MM.1S (cell line): ENCODE measurements at regions not wholly inside any gene's neighbourhood (a gene's known extent, or its start where the extent isn't known, plus 50 kb on each side); places are given as distances from the start of the nearest gene placed in this dataset.
"Not testable (repeated sequence)": the region's sequence is repeated elsewhere in the genome, so short reads cannot be mapped to it uniquely, and the experiment has no call there.

Source experiments
- DNase-seq: peaks from one replicate; pipeline ENCODE4 v3.0.0-alpha.2; 2015
- H2AFZ ChIP-seq: fragments of 300-600 bp; sonication (generic); 2 replicates; pipeline ENCODE4 v1.6.0; 2016; ENCODE audit warnings: antibody characterized with exemption, low read length
- H3F3A ChIP-seq: fragments of 300-600 bp; sonication (generic); 2 replicates; pipeline ENCODE4 v1.6.1; 2016; ENCODE audit warnings: mild to moderate bottlenecking, antibody characterized with exemption, low read length, moderate library complexity, mixed read lengths; ENCODE audit not compliant: insufficient read depth
- H3K27ac ChIP-seq: fragments of 300-600 bp; sonication (generic); 2 replicates; pipeline ENCODE4 v1.5.1; 2016; ENCODE audit warnings: mild to moderate bottlenecking, low read length
- H3K27me3 ChIP-seq: fragments of 300-600 bp; sonication (generic); replicated peaks from 2 replicates; pipeline ENCODE4 v1.6.0; 2016; ENCODE audit warnings: low read length; ENCODE audit not compliant: insufficient read depth
- H3K36me3 ChIP-seq: fragments of 300-600 bp; sonication (generic); replicated peaks from 2 replicates; pipeline ENCODE4 v1.6.1; 2016; ENCODE audit warnings: mild to moderate bottlenecking, low read length, mixed read lengths; ENCODE audit not compliant: insufficient read depth
- H3K4me1 ChIP-seq: fragments of 300-600 bp; sonication (generic); 2 replicates; pipeline ENCODE4 v1.6.1; 2016; ENCODE audit warnings: low read length, mixed read lengths
- H3K4me2 ChIP-seq: fragments of 300-600 bp; sonication (generic); 2 replicates; pipeline ENCODE4 v1.6.0; 2016; ENCODE audit warnings: low read depth, low read length
- H3K4me3 ChIP-seq: fragments of 300-600 bp; sonication (generic); 2 replicates; pipeline ENCODE4 v1.5.1; 2016; ENCODE audit warnings: low read length, mixed read lengths
- H3K79me2 ChIP-seq: fragments of 300-600 bp; sonication (generic); 2 replicates; pipeline ENCODE4 v1.6.1; 2016; ENCODE audit warnings: mixed run types, low read length, mixed read lengths
- H3K9ac ChIP-seq: fragments of 300-600 bp; sonication (generic); 2 replicates; pipeline ENCODE4 v1.6.1; 2016; ENCODE audit warnings: low read length, mixed read lengths
- H3K9me2 ChIP-seq: fragments of 300-600 bp; sonication (generic); replicated peaks from 2 replicates; pipeline ENCODE4 v1.6.1; 2016; ENCODE audit warnings: mild to moderate bottlenecking, low read length, mixed read lengths; ENCODE audit not compliant: insufficient read depth
- H3K9me3 ChIP-seq: fragments of 300-600 bp; sonication (generic); replicated peaks from 2 replicates; pipeline ENCODE4 v1.6.1; 2016; ENCODE audit warnings: mild to moderate bottlenecking, low read length, mixed read lengths; ENCODE audit not compliant: insufficient read depth
- H4K20me1 ChIP-seq: fragments of 300-600 bp; sonication (generic); 2 replicates; pipeline ENCODE4 v1.6.1; 2016; ENCODE audit warnings: mild to moderate bottlenecking, low read length, moderate library complexity, mixed read lengths; ENCODE audit not compliant: insufficient read depth
- CTCF ChIP-seq: fragments of 300-600 bp; sonication (generic); IDR thresholded peaks from 2 replicates; pipeline ENCODE4 v1.5.1; 2016; ENCODE audit warnings: antibody characterized with exemption, low read length, mixed read lengths
- EZH2 ChIP-seq: fragments of 300-600 bp; sonication (generic); optimal IDR thresholded peaks from 2 replicates; pipeline ENCODE3; 2017; ENCODE audit warnings: low read depth, mild to moderate bottlenecking, antibody characterized with exemption, low read length, mixed read lengths
- EZH2phosphoT487 ChIP-seq: fragments of 300-600 bp; sonication (generic); IDR thresholded peaks from 2 replicates; pipeline ENCODE4 v1.6.1; 2018; ENCODE audit warnings: antibody characterized with exemption, low read length

- H3K36me3 ChIP-seq, H3K4me3 ChIP-seq, H3K27ac ChIP-seq, H3K9me3 ChIP-seq, H3K4me2 ChIP-seq, H3K9me2 ChIP-seq, H3K4me1 ChIP-seq, H2AFZ ChIP-seq, H4K20me1 ChIP-seq, H3F3A ChIP-seq, H3K27me3 ChIP-seq, H3K9ac ChIP-seq, H3K79me2 ChIP-seq, DNase-seq: not testable (repeated sequence)
Observed at GRCh38 chr15:29648415-29648814, 173.9 kb downstream of the TJP1 start.

GRCh38 chr15:29645841-29646240 lies 176.4 kb downstream of the TJP1 start:
- Histone ChIP-seq H3K27me3 (no peaks in the 10 kb centered on the region), H4K20me1 (no peaks in the 10 kb centered on the region), H3K79me2 (no peaks in the 10 kb centered on the region), H3F3A (no peaks in the 10 kb centered on the region), H3K9me3 (no peaks in the 10 kb centered on the region), H2AFZ (no peak overlapping the region), H3K27ac (no peak overlapping the region), H3K36me3 (no peaks in the 10 kb centered on the region), H3K4me3 (no peak overlapping the region), H3K4me1 (no peaks in the 10 kb centered on the region), H3K9ac (no peak overlapping the region), H3K4me2 (no peak overlapping the region), H3K9me2 (no peaks in the 10 kb centered on the region)
- DNase-seq: no peak
- TF ChIP-seq EZH2: no peak

GRCh38 chr15:29644361-29644760 lies 177.9 kb downstream of the TJP1 start:
- not testable (repeated sequence) for H3K27ac ChIP-seq, H3K9me3 ChIP-seq, H3K4me1 ChIP-seq, H3K36me3 ChIP-seq, H2AFZ ChIP-seq, H3K9me2 ChIP-seq, H3K27me3 ChIP-seq, H3K79me2 ChIP-seq, H3K9ac ChIP-seq, H3K4me3 ChIP-seq, H4K20me1 ChIP-seq, H3K4me2 ChIP-seq, DNase-seq, H3F3A ChIP-seq

- Histone ChIP-seq H3K4me1 (no peaks in the 10 kb centered on the region), H3K4me2 (no peak overlapping the region), H3F3A (no peaks in the 10 kb centered on the region), H3K9ac (no peak overlapping the region), H3K27me3 (no peaks in the 10 kb centered on the region), H3K79me2 (no peaks in the 10 kb centered on the region), H3K36me3 (no peaks in the 10 kb centered on the region), H3K9me3 (no peaks in the 10 kb centered on the region), H4K20me1 (no peaks in the 10 kb centered on the region), H3K27ac (no peak overlapping the region), H3K9me2 (no peaks in the 10 kb centered on the region), H2AFZ (no peak overlapping the region), H3K4me3 (no peak overlapping the region)
- TF ChIP-seq EZH2: no peak
- no peak for TF ChIP-seq EZH2phosphoT487
- TF ChIP-seq CTCF: no peak
- no peak for DNase-seq
Observed at GRCh38 chr15:29638781-29639180, 183.5 kb downstream of the TJP1 start.

GRCh38 chr15:29638011-29638410 lies 184.3 kb downstream of the TJP1 start:
- Histone ChIP-seq H2AFZ (no peak overlapping the region), H3K9me2 (no peaks in the 10 kb centered on the region), H3K4me3 (no peak overlapping the region), H3K9me3 (no peaks in the 10 kb centered on the region), H3K4me2 (no peak overlapping the region), H3K9ac (no peak overlapping the region), H3K36me3 (no peaks in the 10 kb centered on the region), H3K79me2 (no peaks in the 10 kb centered on the region), H3K4me1 (peaks cover 2% of the 10 kb centered on the region), H3K27me3 (no peaks in the 10 kb centered on the region), H3K27ac (no peak overlapping the region), H4K20me1 (no peaks in the 10 kb centered on the region), H3F3A (no peaks in the 10 kb centered on the region)
- TF ChIP-seq EZH2 (no peak), EZH2phosphoT487 (no peak), CTCF (no peak)
- DNase-seq: no peak
